ENCODE measurements at regions not wholly inside any gene's neighbourhood (a gene's known extent, or its start where the extent isn't known, plus 50 kb on each side); places are given as distances from the start of the nearest gene placed in this dataset.
"Not testable (repeated sequence)": the region's sequence is repeated elsewhere in the genome, so short reads cannot be mapped to it uniquely, and the experiment has no call there.

DNA sequence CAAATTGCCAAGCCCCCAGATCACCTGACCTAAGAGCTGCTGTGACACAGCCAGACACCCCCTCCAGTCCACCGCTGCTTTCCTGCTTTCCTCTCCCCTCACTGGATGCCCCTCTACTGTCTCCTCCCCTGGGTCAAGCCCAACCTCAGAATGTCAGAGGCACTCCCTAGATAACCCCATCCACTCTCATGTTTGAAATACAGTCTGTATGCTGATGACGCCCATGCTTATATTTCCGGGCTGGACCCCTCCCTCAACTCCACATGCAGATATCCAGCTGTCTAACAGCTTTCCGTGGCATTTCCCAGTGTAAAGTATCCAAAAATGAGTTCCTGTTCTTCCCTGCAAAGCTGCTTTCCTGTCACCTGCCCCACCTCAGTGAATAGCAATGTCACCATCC lies 309.2 kb downstream of the ANAPC1 start:
- TF ChIP-seq POLR2A (IDR thresholded peaks at IDR 0.05), result not testable (repeated sequence)
- TF ChIP-seq, protein P1, sequence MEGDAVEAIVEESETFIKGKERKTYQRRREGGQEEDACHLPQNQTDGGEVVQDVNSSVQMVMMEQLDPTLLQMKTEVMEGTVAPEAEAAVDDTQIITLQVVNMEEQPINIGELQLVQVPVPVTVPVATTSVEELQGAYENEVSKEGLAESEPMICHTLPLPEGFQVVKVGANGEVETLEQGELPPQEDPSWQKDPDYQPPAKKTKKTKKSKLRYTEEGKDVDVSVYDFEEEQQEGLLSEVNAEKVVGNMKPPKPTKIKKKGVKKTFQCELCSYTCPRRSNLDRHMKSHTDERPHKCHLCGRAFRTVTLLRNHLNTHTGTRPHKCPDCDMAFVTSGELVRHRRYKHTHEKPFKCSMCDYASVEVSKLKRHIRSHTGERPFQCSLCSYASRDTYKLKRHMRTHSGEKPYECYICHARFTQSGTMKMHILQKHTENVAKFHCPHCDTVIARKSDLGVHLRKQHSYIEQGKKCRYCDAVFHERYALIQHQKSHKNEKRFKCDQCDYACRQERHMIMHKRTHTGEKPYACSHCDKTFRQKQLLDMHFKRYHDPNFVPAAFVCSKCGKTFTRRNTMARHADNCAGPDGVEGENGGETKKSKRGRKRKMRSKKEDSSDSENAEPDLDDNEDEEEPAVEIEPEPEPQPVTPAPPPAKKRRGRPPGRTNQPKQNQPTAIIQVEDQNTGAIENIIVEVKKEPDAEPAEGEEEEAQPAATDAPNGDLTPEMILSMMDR (IDR thresholded peaks at IDR 0.05), result not testable (repeated sequence)

Measured in Peyer's patch (tissue), 4 donors.